ENCODE measurements at regions not wholly inside any gene's neighbourhood (a gene's known extent, or its start where the extent isn't known, plus 50 kb on each side); places are given as distances from the start of the nearest gene placed in this dataset.

DNA sequence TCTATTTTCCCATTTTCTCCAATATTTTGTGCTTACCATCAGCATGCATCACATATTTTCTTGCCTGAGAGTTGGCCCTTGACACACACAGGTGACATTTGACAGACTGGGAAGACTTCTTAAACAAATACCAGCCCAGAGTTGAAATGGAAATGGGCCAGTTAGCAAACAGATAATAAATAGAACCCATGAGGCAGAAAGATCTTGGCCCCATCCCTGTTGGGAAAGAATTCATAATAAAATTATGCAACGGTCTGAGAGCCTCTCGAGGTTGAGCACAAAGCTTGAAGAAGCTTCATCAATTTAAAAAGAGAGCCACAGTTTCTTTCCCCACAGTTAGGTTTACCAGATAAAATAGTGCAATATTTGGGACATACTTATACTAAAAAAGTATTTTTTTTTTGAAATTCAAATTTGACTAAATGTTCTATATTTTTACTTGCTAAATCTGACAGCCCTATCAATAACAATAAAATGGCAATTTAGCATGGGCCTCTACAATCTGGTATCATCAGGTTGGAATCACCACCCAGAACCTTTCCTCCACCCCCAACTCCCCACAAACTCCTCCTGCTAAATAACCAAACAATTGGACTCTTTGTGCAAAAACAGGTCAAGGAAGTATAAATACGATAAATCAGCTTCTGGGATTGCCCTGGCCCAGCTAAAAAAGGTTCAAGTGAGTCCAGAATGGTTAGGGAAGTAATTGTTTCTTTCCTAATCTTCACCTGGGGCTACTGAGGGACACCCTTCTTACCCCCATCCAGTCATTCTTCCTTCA lies 129.8 kb downstream of the CD164 start (continued):
- no peak for TF ChIP-seq GTF2F1 (IDR thresholded peaks at IDR 0.05; ENCODE audit: borderline replicate concordance, low read depth, low read length)
